IPS-20b (cell line): ENCODE measurements at regions not wholly inside any gene's neighbourhood (a gene's known extent, or its start where the extent isn't known, plus 50 kb on each side); places are given as distances from the start of the nearest gene placed in this dataset.

Source experiments
- H3K27ac ChIP-seq: one replicate; pipeline ENCODE4 v1.5.1; 2013; ENCODE audit warnings: low read length
- H3K27me3 ChIP-seq: 2 replicates; pipeline ENCODE4 v1.6.1; 2013; ENCODE audit warnings: mild to moderate bottlenecking, low read length, inconsistent platforms; ENCODE audit not compliant: insufficient read depth
- H3K36me3 ChIP-seq: 2 replicates; pipeline ENCODE4 v1.6.1; 2013; ENCODE audit warnings: low read depth, mild to moderate bottlenecking, inconsistent platforms, low read length, moderate library complexity; ENCODE audit not compliant: insufficient read depth
- H3K4me1 ChIP-seq: 2 replicates; pipeline ENCODE4 v1.6.1; 2013; ENCODE audit warnings: mild to moderate bottlenecking, control low read depth, inconsistent platforms, low read length, moderate library complexity; ENCODE audit not compliant: insufficient read depth
- H3K4me3 ChIP-seq: 2 replicates; pipeline ENCODE4 v1.5.1; 2013; ENCODE audit warnings: mild to moderate bottlenecking, low read length, inconsistent platforms
- H3K9ac ChIP-seq: 2 replicates; pipeline ENCODE4 v1.6.1; 2013; ENCODE audit warnings: low read depth, mild to moderate bottlenecking, inconsistent platforms, low read length, moderate library complexity
- H3K9me3 ChIP-seq: 2 replicates; pipeline ENCODE4 v1.6.1; 2013; ENCODE audit warnings: mild to moderate bottlenecking, low read depth, low read length, inconsistent platforms; ENCODE audit not compliant: insufficient read depth

DNA sequence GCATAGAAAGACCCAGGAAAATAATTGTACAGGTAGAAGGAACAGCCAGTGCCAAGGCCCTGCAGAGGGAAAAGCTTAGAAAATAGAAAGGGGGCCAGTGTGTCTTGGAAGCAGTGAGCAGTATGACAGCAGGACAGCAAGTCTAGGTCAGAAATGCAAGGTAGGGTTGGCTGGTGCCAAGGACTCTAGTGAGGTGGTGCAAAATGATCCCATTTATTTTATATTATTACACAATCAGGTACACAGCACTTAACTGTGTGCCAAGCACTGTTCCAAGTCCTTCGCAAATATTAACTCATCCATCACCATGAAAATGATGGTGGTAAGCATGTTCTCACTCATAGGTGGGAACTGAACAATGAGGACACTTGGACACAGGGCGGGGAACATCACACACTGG is 100.0 kb downstream of the AQP4 start:
- H3K4me1 ChIP-seq: no peaks in the 10 kb centered on the region
- H3K9me3 ChIP-seq: no peaks in the 10 kb centered on the region
- H3K27ac ChIP-seq: no peak overlapping the region
- no peak overlapping the region for H3K4me3 ChIP-seq
- no peaks in the 10 kb centered on the region for H3K36me3 ChIP-seq
- no peaks in the 10 kb centered on the region for H3K27me3 ChIP-seq
- H3K9ac ChIP-seq: no peak overlapping the region

DNA sequence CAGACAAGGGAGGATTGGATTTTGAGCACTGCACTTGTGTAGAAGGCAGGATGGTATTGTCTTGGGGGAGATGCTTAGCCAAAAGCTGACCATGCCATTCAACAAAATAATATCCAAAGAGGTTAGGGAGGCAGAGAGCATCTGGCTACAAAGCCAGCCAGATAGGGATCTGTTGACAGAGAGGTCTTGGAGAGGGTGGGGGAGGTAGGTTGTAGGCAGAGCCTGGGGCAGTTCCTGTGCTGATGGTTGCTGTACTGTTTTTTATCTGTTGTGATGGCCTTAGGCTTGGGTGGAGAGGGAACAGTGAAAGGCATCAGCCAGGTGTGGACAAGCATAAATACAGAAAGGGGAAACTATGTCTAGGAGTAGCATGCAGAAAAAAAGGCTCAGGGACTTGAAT is 100.9 kb downstream of the AQP4 start:
- Histone ChIP-seq H3K36me3 (no peaks in the 10 kb centered on the region), H3K9ac (no peak overlapping the region), H3K27me3 (no peaks in the 10 kb centered on the region), H3K9me3 (no peaks in the 10 kb centered on the region), H3K27ac (no peak overlapping the region), H3K4me3 (no peak overlapping the region), H3K4me1 (no peaks in the 10 kb centered on the region)

DNA sequence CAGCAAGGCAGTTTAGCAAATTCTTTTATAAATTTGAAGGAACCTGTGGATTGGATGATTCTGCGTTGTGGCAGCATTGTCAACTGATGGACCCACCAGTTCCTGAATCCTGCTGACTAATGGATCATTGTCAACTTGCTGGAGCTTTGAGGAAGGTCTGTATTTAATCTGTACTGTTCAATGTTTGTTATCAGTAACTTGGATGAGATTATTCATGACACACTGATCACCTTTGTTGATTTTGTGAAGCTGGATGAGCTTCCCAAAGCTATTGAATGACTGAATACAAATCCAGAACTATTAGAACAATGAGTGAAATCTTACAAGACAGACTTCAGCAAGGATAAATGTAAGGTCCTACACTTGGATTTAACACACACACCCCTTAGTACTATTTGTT is 101.3 kb downstream of the AQP4 start:
- H3K9me3 ChIP-seq: no peaks in the 10 kb centered on the region
- no peak overlapping the region for H3K27ac ChIP-seq
- H3K4me1 ChIP-seq: no peaks in the 10 kb centered on the region
- H3K4me3 ChIP-seq: no peak overlapping the region
- no peaks in the 10 kb centered on the region for H3K27me3 ChIP-seq
- no peaks in the 10 kb centered on the region for H3K36me3 ChIP-seq
- H3K9ac ChIP-seq: no peak overlapping the region

DNA sequence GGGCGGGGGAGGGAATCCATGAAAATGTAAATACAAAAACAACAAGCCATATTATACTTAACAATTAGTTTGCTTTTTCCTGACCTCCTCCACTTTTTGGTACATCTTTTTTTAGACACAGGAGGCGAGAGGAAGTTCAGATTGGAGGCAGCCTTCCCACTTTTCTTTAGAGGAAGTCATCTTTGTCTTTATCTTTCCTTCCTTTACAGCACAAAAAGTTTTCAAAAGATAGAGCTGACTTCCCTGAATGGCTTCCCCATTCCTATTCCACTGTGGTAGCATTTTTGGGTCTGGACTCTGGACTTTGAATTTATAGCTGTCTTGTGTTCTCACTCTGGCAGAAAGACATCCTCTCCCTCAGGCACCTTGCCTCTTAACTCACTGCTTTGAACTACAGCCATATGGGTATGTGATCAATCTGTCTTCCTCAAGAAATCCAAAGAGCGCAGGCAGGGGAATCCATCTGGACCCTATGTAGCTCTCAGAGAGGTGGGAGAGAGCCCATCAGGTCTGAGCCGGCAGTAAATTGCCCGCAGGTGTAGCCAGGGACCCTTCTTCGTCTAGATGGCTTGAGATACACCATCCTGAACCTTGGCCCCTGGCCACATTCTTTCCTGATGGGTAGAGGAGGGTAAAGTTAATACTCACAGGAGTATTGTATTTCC is 101.9 kb downstream of the AQP4 start:
- H3K27me3 ChIP-seq: no peaks in the 10 kb centered on the region
- H3K36me3 ChIP-seq: no peaks in the 10 kb centered on the region
- H3K9me3 ChIP-seq: no peaks in the 10 kb centered on the region
- H3K9ac ChIP-seq: no peak overlapping the region
- H3K4me3 ChIP-seq: no peak overlapping the region
- no peaks in the 10 kb centered on the region for H3K4me1 ChIP-seq
- H3K27ac ChIP-seq: no peak overlapping the region

DNA sequence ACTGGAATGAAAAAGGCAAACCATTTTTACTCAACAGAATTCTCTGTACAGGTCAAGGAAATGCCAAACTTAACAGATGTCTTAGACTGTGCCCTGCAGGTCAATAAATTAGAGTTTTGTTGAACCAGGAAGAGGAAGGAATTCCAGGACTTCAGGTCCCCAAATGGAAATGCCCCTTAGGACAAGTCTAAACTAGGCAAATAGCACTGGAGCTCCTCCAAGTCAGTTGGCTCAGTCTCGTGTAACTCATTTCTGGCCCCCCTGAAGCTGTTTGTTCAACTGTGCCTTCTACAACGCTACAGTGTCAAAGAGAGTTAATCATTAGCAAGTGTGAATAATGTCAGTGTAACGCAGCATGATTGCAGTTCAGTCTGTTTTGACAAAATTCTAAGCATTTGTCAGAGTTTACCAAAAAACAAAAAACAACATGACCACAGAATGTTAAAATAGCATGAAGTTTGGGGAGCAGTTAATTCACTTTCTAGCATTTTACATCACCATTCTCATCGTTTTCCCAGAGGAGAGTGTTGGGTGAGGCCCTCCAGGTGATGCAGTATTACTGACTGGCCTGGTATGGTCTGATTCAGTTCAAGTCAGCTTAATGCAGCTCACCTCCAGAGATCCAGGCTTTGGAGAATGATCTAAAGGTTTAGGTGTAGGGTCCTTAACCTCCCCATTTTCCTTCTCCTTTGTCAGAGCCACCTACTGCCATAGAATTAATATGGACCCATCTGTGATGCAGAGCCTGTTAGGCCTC is 108.1 kb downstream of the AQP4 start:
- H3K9me3 ChIP-seq: no peaks in the 10 kb centered on the region
- H3K9ac ChIP-seq: no peak overlapping the region
- no peak overlapping the region for H3K4me3 ChIP-seq
- no peak overlapping the region for H3K27ac ChIP-seq
- H3K4me1 ChIP-seq: no peaks in the 10 kb centered on the region
- no peaks in the 10 kb centered on the region for H3K36me3 ChIP-seq
- no peaks in the 10 kb centered on the region for H3K27me3 ChIP-seq

DNA sequence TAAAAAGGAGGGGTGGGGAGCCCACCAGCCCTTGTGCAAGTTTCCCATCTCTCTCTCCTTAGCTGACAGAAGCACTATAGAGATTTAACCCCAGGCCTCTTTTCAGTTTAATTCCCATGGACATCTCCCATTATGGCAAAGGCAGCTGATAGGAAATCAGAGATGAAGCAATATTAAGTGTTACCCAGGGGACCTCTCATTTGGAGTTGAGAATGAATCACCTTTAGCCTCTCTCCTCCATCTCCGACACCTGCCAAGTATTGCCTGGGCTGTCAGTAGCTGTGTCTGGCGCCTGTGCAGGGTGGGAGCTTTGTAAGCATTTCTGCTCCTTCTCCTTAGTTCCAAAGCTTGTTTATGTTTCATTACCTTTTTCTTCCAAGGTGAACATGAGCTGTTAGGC is 109.0 kb downstream of the AQP4 start:
- Histone ChIP-seq H3K4me1 (no peaks in the 10 kb centered on the region), H3K4me3 (no peak overlapping the region), H3K9ac (no peak overlapping the region)

DNA sequence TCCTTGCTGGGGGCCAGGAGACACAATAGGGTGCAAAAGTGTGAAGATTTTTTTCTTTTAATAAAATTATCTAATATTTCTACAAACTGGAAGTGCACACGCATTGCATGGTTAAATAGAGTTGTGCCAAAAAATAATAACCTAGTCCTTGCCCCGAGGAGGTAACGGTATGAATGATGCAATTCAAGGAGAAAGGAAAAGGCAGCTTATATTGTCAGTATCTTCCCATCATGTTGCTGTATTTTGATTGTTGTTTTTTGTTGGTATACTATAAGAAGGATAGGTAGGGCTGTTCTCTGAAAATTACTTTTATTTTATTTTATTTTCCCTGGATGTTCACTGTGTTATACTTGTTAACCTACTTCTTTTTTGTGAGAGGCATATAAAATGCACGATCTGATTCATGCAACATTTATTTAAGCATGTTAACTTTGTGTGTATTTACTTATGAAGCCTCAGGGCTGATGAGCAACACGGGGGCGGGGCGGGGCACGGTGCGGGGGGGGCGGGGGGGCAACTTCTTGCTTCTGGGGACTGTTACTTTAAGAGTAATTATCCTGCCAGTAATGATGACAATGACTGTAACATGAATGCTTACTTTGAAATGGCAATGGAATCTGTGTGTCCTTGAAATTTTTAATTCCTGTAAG is 118.6 kb downstream of the AQP4 start:
- no peak overlapping the region for H3K4me3 ChIP-seq
- no peaks in the 10 kb centered on the region for H3K27me3 ChIP-seq
- no peak overlapping the region for H3K27ac ChIP-seq
- no peaks in the 10 kb centered on the region for H3K36me3 ChIP-seq
- H3K9ac ChIP-seq: no peak overlapping the region
- H3K4me1 ChIP-seq: peaks cover 9% of the 10 kb centered on the region
- H3K9me3 ChIP-seq: no peaks in the 10 kb centered on the region

More for the DNA sequence above, 109.0 kb downstream of the AQP4 start:
- Histone ChIP-seq H3K36me3 (no peaks in the 10 kb centered on the region), H3K27ac (no peak overlapping the region), H3K9me3 (no peaks in the 10 kb centered on the region), H3K27me3 (no peaks in the 10 kb centered on the region)

DNA sequence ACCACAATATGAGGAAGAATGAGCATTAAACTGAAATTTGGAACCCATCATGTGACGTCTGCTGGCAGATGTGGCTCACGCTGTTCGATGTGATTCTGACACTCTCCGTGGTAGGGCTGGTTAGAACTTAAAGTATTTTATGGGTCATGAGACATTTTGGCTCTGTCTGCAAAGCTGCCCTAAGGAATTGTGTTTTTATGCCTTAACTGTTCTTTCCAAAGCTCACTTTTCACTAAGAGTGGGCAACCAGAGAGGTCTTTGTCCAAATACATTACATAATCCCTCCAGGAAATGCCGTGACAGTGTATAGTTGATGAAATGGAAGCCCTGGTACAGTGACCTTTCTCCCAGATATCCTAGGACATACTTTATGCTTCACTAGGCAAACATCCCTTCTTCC is 119.1 kb downstream of the AQP4 start:
- Histone ChIP-seq H3K9ac (no peak overlapping the region), H3K4me1 (peaks cover 9% of the 10 kb centered on the region), H3K27ac (no peak overlapping the region), H3K9me3 (no peaks in the 10 kb centered on the region), H3K4me3 (no peak overlapping the region), H3K36me3 (no peaks in the 10 kb centered on the region), H3K27me3 (no peaks in the 10 kb centered on the region)

DNA sequence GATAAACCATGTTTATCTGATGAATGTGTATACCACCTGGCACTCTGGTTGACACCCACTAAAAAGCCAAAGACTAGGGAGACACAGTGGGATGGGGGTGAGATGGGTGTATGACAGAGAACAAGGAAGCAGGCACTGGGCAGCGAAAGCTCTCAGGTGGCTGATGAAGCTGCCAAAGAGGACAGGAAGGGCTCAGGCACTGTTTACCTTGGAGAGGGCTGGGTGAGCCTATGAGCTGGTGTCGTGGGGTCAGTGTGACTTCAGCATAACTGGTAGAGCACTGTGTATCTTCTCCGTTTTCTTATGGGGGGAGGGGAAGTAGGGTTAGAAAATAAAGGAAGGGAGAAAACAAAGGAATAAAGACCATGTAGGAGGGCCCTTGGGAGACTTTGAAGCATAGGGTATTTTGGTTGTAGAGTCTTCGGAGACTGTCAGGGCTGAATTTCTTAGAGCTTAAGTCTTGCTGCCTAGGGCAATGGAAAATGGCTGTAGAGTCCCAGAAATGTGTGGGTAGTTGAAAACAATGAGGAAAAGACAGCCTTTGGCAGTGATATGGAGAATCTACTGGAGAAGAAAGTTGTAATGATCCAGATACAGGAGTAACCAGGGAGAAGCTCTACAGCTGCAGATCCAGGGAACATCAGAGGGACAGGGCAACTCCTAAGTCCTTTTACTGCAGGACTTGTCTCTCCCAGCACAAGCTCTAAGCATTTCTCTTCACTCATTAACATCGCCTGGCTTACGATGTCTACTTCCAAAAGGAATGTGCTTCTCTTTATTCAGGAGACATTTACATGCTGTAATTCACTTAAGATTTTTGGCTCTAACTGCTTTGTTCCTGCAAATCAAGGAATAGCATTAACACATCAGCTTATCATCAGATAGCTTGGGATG is 120.0 kb downstream of the AQP4 start:
- no peaks in the 10 kb centered on the region for H3K36me3 ChIP-seq
- no peaks in the 10 kb centered on the region for H3K9me3 ChIP-seq
- H3K9ac ChIP-seq: no peak overlapping the region
- peaks cover 9% of the 10 kb centered on the region for H3K4me1 ChIP-seq
- no peak overlapping the region for H3K4me3 ChIP-seq
- H3K27ac ChIP-seq: no peak overlapping the region
- no peaks in the 10 kb centered on the region for H3K27me3 ChIP-seq

DNA sequence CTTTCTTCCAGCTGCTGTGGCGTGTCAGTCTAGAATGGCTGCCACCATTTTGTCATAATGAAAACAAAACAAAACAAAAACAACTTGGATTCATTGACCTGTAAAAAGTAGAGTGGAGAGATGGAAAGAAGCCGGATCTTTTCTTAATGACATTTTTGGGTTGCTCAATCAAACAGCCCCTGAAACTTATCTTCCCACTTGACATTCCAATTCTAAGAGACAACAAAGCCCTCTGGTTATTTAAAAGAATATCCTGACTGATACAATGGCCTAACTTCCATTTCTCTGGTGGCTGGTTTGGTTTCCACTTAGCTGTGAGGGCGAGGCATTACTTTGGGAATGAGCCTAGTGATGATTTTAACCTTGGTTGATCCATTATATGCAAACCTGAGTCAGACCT is 123.7 kb downstream of the AQP4 start:
- no peaks in the 10 kb centered on the region for H3K27me3 ChIP-seq
- no peak overlapping the region for H3K4me3 ChIP-seq
- no peak overlapping the region for H3K9ac ChIP-seq
- H3K27ac ChIP-seq: no peak overlapping the region
- H3K9me3 ChIP-seq: peaks cover 10% of the 10 kb centered on the region
- H3K4me1 ChIP-seq: peaks cover 9% of the 10 kb centered on the region
- no peaks in the 10 kb centered on the region for H3K36me3 ChIP-seq

DNA sequence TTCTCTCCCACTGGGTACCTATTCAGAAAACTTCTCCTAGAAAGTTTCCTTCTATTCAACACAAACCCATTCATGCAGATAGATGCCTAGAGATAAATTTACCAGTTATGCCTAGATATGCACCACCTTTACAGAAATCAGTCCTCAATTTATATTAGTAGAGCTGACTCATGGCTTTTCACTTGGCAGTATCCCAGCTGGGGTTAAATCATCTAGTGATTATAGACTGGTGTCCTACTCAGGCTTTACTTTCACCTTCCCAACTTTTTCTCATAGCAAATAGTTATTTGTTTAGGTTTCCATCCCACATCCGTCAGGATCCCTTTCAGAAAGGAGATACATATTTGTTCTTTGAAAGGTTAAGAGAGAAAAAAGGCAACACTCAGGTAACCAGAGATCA is 124.5 kb downstream of the AQP4 start:
- no peaks in the 10 kb centered on the region; the same call in 1 of the 2 replicates for H3K27me3 ChIP-seq
- H3K9ac ChIP-seq: no peak overlapping the region
- H3K4me1 ChIP-seq: peaks cover 7% of the 10 kb centered on the region
- peaks cover 10% of the 10 kb centered on the region for H3K9me3 ChIP-seq
- H3K4me3 ChIP-seq: no peak overlapping the region
- H3K27ac ChIP-seq: no peak overlapping the region
- no peaks in the 10 kb centered on the region for H3K36me3 ChIP-seq
